OCI-M2 (cell line): ENCODE measurements at regions not wholly inside any gene's neighbourhood (a gene's known extent, or its start where the extent isn't known, plus 50 kb on each side); places are given as distances from the start of the nearest gene placed in this dataset.

Source experiments
- DNase-seq: peaks from one replicate; lab custom pipeline; 2025; ENCODE audit not compliant: unreplicated experiment; lab: John Stamatoyannopoulos, UW

GRCh38 chr1:221099747-221100595 is 220.7 kb downstream of the HLX start:
- DNase-seq, result no peak

GRCh38 chr1:221100611-221101010 is 221.4 kb downstream of the HLX start:
- no peak for DNase-seq

GRCh38 chr1:221101807-221102605 is 222.8 kb downstream of the HLX start:
- DNase-seq, result no peak

- no peak for DNase-seq
Measured at GRCh38 chr1:221104596-221104995, 225.4 kb downstream of the HLX start.

GRCh38 chr1:221105578-221105977 is 226.3 kb downstream of the HLX start:
- no peak for DNase-seq

- no peak for DNase-seq
Measured at GRCh38 chr1:221106616-221107015, 227.4 kb downstream of the HLX start.

- DNase-seq, result no peak
Measured at GRCh38 chr1:221109930-221110329, 230.7 kb downstream of the HLX start.

GRCh38 chr1:221117133-221117532 is 237.9 kb downstream of the HLX start:
- no peak for DNase-seq

GRCh38 chr1:221117548-221117951 is 238.3 kb downstream of the HLX start:
- DNase-seq, result no peak

- DNase-seq, result no peak
Measured at GRCh38 chr1:221118176-221118937, 239.1 kb downstream of the HLX start.

GRCh38 chr1:221118938-221119320 is 239.7 kb downstream of the HLX start:
- no peak for DNase-seq

- DNase-seq, result no peak
Measured at GRCh38 chr1:221122501-221122900, 243.3 kb downstream of the HLX start.

GRCh38 chr1:221125976-221126375 is 246.7 kb downstream of the HLX start:
- no peak for DNase-seq

GRCh38 chr1:221137666-221138065 is 258.4 kb downstream of the HLX start:
- no peak for DNase-seq

- no peak for DNase-seq
Measured at GRCh38 chr1:221138516-221138915, 259.3 kb downstream of the HLX start.

GRCh38 chr1:221139991-221140390 is 260.7 kb downstream of the HLX start:
- no peak for DNase-seq

GRCh38 chr1:221141096-221141495 is 261.9 kb downstream of the HLX start:
- no peak for DNase-seq

GRCh38 chr1:221141606-221142285 is 262.5 kb downstream of the HLX start:
- DNase-seq, result no peak

- no peak for DNase-seq
Measured at GRCh38 chr1:221148660-221149059, 269.4 kb downstream of the HLX start.

- no peak for DNase-seq
Measured at GRCh38 chr1:221149111-221149510, 269.9 kb downstream of the HLX start.

GRCh38 chr1:221149555-221150075 is 270.4 kb downstream of the HLX start:
- no peak for DNase-seq
